Esophagus mucosa (tissue), 1 donor: ENCODE measurements at regions not wholly inside any gene's neighbourhood (a gene's known extent, or its start where the extent isn't known, plus 50 kb on each side); places are given as distances from the start of the nearest gene placed in this dataset.

ENCODE experiments used
- ATAC-seq: fragments of 200-7000 bp; cut with Tn5 transposase; one replicate; pipeline ENCODE4 v1.9.1; 2020
- donor health status: DM: yes; HTN: yes; CAD: no.

DNA sequence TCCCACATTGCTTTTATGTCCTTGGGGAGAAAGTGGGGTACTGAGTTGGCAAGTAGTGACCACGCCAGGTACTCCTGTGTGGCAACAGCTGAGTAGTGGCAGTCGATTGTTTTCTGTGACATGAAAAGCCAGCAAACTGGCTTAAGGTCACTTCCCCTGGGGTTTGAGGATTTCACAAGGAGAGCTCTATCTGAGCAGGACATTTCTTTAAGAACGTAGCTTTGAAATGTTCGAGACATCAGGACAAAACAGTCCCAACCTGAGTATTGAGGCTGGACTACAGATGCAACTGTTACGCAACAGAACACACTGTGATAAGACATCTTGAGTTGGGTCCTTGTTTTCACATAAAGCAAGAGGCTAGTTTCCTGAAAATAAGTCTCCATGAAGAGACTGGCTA, 146.7 kb upstream of the KLF14 start:
- no peak for ATAC-seq

DNA sequence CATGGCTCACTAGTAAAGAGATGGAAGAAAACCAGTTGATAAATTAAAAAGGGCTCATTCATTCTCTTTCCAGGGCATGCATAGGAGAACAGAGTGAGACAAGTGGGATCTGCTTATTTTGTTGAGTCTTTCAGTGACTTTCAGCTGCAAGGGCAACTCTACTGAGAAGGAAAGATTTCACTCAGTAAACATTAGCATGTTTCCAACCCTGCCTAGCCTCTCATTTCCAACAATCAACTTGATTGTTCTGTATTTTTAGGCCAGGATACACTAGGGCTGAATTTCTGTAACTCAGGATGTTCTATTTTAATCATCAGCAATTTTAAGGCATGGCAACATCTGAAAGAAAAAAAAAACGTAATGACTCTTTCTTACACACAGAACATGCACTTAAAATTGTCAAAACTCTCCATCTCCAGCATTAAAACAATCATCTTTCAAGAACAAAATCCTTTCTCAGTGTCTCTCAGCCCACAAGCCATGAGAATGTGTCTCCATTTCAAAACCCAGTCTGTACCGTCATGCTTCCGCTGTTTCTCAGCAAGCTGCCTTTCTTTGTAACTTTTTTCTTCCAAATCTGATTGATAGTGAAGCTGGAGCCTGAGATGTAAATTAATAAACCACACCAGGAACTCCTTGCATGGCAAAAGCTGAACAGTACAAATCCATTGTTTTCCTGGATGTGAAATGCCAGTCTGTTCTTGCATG, 147.2 kb upstream of the KLF14 start:
- ATAC-seq, result peak; percentile 53

DNA sequence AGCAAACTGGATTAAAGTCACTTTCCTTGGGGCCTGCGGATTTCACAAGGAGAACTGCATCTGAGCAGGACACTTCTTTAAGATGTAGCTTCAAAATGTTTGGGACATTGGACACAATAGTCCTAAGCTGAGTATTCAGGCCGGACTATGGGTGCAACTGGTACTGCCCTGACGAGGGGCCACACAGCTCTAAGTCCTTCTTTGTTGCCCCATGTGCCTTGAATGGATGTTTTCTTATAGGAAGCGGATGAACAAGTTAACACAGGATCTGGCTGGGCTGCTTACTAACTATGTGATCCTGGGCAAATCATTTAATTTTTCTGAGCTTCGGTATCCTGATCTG, 147.8 kb upstream of the KLF14 start:
- ATAC-seq, result no peak

DNA sequence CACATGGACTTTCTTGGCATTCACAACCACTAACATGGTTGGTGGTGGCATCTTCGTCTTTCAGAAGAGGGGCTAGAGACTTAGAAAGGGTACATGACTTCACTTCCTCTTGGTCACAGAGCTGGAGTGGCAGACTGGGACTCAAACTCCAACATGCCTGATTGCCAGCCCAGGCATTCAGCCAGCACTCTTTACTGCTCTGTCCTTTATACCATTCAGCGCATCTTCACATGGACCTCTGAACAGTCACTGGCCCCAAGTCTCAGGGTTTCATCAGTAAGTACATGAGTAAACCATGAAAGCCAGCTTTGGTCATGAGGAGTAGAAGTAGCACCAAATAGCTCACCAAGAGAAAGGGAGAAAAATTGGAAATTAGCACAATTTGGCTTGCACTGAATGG, 148.4 kb upstream of the KLF14 start:
- no peak for ATAC-seq

DNA sequence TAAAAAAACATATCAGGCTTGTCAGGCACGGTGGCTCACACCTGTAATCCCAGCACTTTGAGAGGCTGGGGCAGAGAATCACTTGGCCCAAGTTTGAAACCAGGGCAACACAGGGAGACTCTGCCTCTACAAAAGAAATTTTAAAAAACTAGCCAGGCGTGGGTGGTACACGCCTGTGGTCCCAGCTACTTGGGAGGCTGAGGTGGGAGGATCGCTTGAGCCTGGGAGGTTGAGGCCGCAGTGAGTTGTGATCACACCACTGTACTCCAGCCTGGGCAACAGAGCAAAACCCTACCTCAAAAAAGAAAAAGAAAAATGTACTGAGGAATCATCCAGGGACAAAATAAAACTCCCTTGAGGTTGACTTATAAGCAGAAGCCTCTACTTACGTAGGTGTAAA, 149.9 kb upstream of the KLF14 start:
- ATAC-seq, result no peak

DNA sequence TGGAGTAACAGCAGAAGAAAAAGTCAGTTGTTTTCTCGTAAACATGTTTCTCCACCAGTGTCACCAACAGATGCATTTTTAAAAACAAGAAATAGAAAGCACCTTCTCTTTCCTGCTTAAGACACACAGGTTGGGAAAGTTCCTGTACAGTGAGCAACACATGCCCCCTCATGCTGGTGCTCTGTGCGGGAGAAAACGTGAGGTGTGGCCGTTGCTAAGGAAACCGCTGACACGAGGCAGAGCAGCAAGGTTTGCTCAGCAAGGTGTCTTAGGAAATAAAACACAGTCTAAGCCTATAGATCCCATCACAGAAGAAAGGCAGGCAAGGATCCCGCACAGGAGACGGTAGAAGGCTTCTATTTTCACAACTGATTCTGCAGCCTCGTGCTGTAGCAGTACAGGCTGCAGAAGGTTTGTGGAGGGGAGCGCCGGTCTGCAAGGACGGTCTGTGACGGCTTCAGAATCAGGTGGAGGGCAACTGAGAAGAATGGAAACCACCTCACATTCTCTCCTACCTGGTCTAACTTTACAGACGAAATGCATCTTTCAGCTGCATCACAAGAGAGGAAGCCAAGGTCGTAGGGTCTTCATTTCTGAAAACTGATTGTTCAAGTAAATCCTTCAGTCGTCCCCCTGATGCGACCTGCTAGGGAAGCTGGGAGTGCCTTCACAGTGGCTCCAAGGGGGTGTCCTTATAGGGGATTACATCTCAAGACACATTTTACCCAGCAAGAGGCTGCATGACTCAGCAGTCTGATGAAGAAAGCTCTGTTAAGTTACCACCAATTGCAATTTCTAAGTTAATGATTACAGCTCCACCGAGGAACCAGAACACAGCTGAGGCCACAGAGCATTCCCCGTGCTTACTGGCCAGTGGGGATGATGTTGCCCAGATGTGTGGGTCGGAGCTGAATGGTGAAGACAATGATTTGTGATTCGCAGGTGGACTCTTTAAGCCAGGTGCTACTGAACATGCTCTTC, 150.7 kb upstream of the KLF14 start:
- ATAC-seq, result peak; percentile 91

DNA sequence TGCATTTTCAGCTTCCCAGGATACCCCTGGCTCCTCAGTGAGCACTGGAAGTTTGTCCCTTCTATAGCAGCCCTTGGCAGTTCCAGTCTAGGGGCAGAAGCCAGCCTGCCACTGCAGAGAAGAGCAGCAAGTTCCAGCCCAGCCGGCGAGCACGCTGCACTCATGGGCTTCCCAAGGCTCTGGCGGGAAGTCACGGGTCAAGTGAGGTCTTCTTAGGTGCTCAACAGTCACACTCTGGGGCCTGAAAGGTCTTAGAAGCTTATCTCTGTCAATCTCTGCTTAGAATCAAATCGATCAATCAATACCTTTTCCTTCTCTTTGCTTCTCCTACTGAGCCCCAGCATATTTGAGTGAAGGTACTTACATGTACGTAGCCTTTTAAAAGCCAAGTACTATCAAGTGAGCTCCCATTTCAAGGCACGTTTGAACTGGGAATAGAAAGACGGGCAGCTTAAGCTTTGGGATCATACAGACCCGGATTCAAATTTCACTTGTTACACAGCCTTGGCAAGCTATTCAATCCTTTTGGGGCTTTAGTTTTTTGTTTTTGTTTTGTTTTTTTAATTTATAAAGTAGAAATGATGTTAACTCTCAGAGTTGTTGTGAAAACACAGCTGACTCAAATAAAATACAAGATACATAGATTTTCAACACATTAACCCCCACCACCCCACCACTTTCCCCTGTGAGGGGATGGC, 152.6 kb upstream of the KLF14 start:
- no peak for ATAC-seq

DNA sequence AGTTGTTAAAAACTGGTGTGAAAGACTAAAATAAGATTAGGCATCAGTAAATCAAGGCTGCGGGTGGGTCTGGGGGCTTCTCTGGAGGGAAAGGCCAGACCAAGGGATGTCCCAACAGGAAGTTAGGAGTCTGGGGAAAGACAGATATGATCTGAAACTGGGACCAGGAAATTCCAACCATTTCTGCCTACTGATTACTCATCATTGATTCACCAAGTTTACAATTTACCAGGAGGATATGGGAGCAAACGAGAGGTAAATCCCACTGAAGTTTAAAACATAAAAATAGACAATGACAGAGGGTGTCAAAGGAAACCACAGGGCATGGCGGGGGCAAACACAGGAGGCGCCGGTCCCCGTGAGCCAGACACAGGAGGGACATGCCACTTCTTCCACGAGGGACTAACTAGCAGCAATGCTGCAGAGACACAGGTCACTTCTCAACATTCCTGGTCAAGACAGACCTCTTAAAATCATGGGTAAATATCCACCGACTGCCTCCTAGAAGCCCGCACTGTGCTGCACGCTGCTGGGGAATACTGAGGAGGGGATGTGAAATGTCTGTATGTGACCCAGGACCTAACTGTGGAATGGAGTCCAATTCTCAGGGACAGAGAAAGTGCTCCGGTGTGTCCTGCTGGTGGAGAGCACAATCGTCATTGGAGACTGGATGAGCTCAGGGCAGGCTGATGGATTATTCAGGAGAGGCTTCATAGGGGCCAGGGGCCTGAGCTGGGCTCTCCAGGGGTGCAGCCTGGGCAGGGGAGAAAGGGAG, 153.4 kb upstream of the KLF14 start:
- peak; percentile 16 for ATAC-seq

DNA sequence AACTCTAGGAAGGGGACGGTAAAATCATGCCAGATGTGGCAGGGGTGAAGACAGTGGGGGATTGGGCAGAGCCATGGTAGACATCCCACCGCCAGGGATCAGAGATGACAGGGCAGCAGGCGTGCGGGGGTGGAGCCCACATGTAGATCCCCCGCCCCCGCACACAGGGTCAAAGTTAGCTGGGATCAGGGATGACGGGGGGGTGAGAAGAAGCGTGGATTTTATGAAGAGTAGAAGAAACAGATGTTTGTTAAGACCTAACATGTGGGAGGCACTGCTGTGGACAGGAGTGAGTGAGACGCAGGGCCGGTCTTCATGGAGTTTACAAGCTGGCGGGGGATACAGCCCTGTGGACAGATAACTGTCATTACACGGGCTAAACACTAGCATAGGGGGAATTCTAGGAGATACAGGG, 154.0 kb upstream of the KLF14 start:
- ATAC-seq, result no peak

DNA sequence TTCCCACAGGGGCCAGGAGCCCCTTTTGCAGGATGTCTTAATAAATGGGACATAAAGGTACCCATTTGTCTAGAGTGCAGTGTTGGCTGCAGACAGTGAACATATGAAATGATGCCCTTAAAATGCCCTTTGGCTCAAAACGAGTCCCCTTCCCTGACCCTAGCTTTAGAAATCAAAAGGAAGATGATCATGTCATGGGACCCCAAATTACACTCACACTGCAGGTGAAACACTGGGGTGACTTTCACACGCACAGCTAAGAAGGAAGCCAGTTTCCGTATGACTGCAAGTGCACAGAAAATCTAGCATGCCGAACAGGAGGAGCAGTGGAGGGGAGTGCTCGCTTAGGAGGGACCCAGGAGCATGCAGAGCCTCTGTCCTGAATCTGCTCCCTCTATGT, 154.5 kb upstream of the KLF14 start:
- no peak for ATAC-seq

DNA sequence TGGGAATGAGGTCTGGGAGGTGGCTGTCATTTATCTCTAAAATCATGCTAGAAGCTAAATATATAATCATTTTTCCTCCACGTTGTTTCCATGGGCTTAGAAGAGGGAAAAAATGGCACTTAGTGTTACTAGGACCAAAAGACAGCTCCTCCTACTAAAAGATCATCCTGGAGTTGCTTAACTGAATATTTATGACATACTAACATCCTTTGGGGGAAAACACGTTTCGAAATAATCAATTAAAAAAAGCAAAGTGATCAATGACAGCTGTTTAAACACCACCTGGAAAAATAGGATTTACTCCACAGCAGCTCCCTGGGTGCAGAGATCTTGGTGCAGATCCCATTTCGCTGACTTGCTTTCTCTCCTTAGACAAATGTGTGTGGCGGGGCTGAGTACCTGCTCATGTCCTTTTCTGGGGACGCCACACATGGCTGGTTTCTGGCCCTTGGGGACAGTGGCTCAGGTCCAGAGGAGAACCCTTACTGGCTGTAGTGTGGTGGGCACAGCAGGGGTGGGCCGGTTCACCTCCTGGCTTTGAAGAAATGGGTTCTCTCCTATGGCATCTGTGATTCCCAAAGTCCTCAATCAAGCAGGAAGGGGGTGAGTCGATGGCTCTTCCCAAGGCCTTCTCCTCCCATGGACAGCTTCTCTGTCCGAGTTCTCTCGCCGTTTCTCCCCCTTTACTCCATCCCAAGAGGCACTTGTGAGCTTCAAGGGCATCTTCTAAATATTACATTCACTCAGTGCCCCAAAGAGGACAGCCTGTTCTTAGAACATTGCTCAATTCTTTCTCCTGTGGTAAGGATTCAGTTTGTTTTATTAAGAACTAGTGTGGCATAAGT, 156.4 kb upstream of the KLF14 start:
- no peak for ATAC-seq

DNA sequence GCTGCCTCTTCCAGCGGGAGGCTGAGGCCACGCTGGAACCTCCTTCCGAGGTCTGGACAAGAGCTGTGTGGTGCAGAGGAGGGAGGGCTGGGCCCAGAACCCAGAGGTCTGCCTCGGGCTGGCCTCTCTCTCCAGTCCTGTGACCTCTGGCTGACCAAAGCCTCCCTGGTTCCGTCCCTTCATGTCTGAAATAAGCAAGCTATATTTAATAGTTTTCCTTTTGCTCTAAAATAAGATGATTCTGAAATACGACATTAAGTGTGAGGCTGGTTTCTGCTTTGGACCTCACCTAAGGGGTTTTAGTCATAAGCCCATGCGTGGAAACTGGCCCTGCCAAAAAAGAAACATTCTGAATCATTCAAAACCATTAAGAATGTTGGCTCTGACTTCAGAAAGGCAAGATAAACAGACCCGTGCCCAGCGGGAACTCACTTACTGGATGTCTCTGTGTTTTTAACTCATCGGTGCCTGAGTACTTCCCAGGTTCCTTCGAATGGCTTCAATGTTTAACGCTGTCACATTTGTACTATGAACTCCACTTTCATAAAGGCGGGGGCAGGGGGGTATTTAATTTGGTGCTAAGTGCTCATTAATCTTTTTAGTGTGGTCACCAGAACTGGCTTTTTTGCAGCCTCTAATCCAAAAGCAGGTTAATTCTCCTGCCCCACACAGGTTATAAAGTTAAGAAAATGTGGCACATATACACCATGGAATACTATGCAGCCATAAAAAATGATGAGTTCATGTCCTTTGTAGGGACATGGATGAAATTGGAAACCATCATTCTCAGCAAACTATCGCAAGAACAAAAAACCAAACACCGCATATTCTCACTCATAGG, 157.5 kb upstream of the KLF14 start:
- ATAC-seq, result peak; percentile 57

DNA sequence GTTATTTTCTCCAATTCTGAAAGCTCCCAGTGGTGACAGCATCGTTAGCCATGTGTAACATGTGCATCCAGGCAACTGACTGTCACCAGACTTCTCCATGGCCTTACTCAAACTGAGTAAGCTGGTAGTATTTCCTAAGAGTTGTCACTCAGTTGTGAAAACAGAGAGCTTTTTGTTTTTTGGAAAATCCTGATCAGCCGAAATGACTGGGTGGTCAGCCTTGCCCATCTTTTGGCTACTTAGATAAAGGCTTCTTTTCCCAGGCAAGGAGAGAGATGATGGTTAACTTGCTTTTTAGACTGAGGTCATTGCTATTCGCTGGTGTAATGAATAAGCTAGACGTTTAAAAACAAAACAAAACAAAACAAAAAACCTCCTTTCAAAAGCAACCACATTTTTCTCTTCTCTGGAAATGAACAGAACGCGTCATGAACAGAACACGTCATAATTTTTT, 159.5 kb upstream of the KLF14 start:
- no peak for ATAC-seq

DNA sequence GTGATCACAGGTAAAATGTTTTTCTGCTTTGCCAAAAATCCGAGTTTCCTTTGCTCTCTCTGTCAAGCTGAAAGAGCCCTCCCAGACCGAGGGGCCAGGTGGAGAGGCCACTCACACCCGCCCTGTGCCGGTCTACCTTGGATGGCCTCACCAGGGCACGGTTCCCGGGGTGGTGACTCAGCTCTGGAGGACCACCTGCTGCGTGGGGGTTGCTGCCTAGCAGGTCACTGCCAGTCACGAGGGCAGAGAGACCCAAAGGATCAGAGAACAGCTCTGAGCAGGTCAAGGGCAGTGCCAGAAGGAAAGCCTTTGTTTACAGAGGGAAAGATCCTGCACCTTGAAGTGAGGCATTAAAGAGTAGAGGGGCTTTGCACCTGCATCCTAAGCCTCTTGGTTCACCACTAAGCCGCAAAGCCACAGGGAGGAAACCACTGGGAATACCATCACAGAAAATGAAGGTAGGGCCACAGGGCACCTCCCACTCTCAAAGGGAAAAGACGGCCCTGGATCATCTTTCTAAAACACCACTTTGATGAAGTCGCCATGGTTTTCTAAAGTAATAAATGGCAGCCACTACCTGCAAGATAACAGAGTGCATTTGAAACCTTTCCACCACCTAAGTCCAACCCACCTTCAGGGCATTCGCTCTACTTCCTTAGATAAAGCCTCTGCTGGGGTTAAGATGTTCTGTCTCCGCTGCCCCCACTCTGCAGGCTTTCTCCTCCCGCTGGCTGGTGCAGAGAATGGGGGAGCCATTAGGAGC, 160.3 kb upstream of the KLF14 start:
- peak; percentile 36 for ATAC-seq

DNA sequence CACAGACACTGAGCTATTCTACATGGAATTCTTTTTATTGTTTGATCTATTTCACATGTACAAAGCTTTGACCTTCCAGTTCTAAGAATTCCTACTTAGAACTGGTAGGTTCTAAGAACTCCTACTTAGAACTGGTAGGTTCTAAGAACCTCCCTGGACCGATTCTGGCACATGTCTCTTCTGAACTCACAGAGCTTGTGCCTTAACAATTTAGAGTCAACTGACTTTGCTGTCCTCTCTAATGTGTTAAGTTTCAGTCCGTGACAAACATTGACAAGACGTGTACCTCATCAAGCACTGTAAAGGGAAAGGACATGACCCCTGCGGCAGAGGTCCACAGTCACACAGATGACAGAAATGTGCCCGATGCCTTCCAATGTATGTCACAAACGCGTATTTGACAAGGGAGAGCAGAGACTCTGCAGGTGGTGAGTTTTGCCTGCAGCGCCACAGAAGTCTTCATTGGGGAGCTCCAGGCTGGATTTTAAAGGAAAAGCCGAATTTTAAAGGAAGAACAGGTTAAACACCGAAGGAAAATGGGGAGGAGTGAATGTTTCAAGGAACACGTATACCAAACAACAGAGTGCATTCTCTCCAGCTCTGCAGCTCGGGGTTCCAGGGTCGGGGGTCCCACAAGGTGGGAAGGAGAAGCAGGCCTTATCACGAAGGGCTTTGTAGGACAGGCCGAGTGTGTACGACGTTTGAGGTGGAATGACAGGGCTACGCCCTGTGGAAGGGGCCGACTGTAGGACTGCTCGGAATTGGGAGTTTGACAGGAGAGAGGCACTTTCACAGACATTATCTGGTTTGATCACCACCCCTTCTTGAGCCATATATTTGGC, 161.1 kb upstream of the KLF14 start:
- ATAC-seq, result no peak

DNA sequence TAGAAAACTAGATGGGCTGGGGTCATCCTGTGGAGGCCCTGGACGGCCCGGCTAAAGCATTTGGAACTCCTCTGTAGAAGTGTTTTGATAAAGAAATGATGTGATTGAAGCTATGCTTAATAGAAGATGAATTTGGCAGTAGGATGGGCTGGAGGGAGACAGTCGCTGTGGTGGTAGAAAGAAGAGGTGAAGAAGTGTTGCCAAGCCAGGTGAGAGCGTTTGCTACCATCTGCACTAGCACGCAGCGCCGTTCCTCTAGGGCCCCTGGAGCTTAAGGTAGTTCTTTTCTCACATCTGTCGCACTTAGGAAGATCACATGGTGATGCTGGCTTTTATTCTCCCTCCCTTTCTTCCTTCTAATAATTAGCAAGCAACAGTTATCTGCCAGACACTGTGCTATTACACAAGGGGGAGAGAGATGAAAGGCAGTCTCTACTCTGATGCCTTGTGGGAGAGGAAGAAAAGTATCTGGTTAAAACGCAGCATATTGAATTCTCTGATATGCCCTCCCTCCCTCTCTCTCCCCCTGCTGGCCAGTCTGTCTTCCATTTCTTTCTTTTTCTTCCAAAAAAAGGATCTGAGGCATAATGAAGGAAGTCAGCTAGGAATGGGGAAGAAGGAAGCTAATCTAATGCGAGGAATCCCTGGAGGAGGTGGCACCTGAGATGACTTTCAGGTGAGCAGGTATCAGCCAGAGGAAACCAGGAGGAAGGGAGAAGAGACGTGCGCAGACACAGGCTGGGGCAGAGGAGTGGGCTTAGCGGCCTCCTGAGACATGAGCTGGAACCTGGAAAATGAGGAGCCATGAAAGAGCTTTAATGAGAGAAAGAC, 162.3 kb upstream of the KLF14 start:
- ATAC-seq, result no peak

DNA sequence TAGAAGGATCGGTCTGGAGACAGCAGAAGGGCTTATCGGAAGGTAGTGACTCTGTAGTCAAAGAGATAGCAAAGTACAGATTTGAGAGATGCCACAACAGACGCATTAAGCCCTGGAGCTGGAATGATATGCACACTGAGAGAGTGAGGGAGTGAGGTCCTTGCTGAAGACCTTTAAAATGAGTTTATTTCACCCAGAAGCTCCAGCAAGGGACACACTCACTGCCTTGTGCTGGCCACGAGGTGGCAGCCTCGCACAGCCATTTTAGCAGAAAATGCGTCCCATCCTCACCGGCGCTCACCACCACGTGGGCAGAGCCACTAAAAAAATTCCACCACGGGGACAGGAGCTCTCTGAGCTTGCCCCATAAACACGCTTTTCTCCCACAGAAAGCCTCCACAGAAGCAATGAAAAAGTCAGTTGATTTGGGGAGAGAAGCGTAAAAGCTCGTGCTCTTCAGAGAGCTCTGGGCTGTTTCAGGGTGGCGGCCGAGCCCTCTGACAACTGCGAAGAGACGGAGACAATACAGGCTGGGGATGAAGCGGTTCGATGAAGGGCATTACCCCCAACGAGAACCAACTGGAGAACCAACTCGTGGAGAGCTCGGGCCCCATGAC, 163.0 kb upstream of the KLF14 start:
- peak; percentile 66 for ATAC-seq
